ENCODE measurements at regions not wholly inside any gene's neighbourhood (a gene's known extent, or its start where the extent isn't known, plus 50 kb on each side); places are given as distances from the start of the nearest gene placed in this dataset.

- TF ChIP-seq ZNF174 (tag by site-specific recombination; IDR thresholded peaks at IDR 0.05) (no peak), REPIN1 (tag by site-specific recombination; IDR thresholded peaks at IDR 0.05; ENCODE audit: low read depth) (no peak), ZNF121 (tag by site-specific recombination; IDR thresholded peaks at IDR 0.05) (no peak), ZNF76 (tag by site-specific recombination; IDR thresholded peaks at IDR 0.05; ENCODE audit: borderline replicate concordance, low read depth) (no peak), ZNF768 (tag by site-specific recombination; IDR thresholded peaks at IDR 0.05) (no peak), ZNF19 (tag by site-specific recombination; IDR thresholded peaks at IDR 0.05; ENCODE audit: low read depth) (no peak), ZNF132 (tag by site-specific recombination; IDR thresholded peaks at IDR 0.05; ENCODE audit: borderline replicate concordance) (no peak), GLIS1 (tag by site-specific recombination; IDR thresholded peaks at IDR 0.05) (no peak), ZNF624 (tag by site-specific recombination; IDR thresholded peaks at IDR 0.05) (no peak), AEBP2 (tag by site-specific recombination; IDR thresholded peaks at IDR 0.05; ENCODE audit: borderline replicate concordance) (no peak)
- H3K27ac ChIP-seq (ENCODE audit: extremely low read depth, low read depth, low read length): no peak overlapping the region
- ChIA-PET POLR2A (no interaction called here), CTCF (interaction anchor here (0.6 to 1.1 kb wide), 2 partner anchors 12 to 101 kb away, joined by 3 to 5 read pairs; no protein-coding TSS in a partner anchor)
- no peaks in the 10 kb centered on the region for H3K9me3 ChIP-seq (ENCODE audit: control insufficient read depth, insufficient read depth, low read depth, low read length)
- no peaks in the 10 kb centered on the region for H3K4me1 ChIP-seq (ENCODE audit: control insufficient read depth, insufficient read depth, low read length)
- H3K4me3 ChIP-seq (ENCODE audit: low read depth, low read length): no peak overlapping the region
- H3K36me3 ChIP-seq (ENCODE audit: control insufficient read depth in 2 of 2, insufficient read depth in 1 of 2, low read length in 2 of 2): no peaks in the 10 kb centered on the region
These were observed 517.0 kb upstream of the SOX11 start for GRCh38 chr2:5175231-5175630.

- POLR2A ChIA-PET: no interaction called here
- Histone ChIP-seq H3K9me3 (ENCODE audit: control insufficient read depth, insufficient read depth, low read depth, low read length) (no peaks in the 10 kb centered on the region), H3K36me3 (ENCODE audit: control insufficient read depth in 2 of 2, insufficient read depth in 1 of 2, low read length in 2 of 2) (no peaks in the 10 kb centered on the region), H3K4me3 (ENCODE audit: low read depth, low read length) (no peak overlapping the region), H3K4me1 (ENCODE audit: control insufficient read depth, insufficient read depth, low read length) (no peaks in the 10 kb centered on the region), H3K27ac (ENCODE audit: extremely low read depth, low read depth, low read length) (no peak overlapping the region)
- CTCF ChIA-PET: no interaction called here
- TF ChIP-seq ZNF664 (tag by site-specific recombination; IDR thresholded peaks at IDR 0.05) (no peak), ZBTB17 (tag by site-specific recombination; IDR thresholded peaks at IDR 0.05) (no peak), ZNF169 (tag by site-specific recombination; IDR thresholded peaks at IDR 0.05) (no peak), SP2 (tag by site-specific recombination; IDR thresholded peaks at IDR 0.05) (no peak), ZBTB7A (tag by site-specific recombination; IDR thresholded peaks at IDR 0.05; ENCODE audit: low read depth) (no peak), ZNF292 (tag by site-specific recombination; IDR thresholded peaks at IDR 0.05; ENCODE audit: borderline replicate concordance, low read depth) (no peak), ZNF610 (tag by site-specific recombination; IDR thresholded peaks at IDR 0.05; ENCODE audit: borderline replicate concordance) (no peak), ZNF302 (tag by site-specific recombination; IDR thresholded peaks at IDR 0.05; ENCODE audit: low read depth) (no peak), ZNF529 (tag by site-specific recombination; IDR thresholded peaks at IDR 0.05; ENCODE audit: insufficient replicate concordance) (no peak)
These were observed 515.4 kb upstream of the SOX11 start for GRCh38 chr2:5176764-5177163.

GRCh38 chr2:5183031-5183430, 509.2 kb upstream of the SOX11 start:
- Histone ChIP-seq H3K4me3 (ENCODE audit: low read depth, low read length) (no peak overlapping the region), H3K4me1 (ENCODE audit: control insufficient read depth, insufficient read depth, low read length) (no peaks in the 10 kb centered on the region), H3K9me3 (ENCODE audit: control insufficient read depth, insufficient read depth, low read depth, low read length) (no peaks in the 10 kb centered on the region), H3K36me3 (ENCODE audit: control insufficient read depth in 2 of 2, insufficient read depth in 1 of 2, low read length in 2 of 2) (no peaks in the 10 kb centered on the region), H3K27ac (ENCODE audit: extremely low read depth, low read depth, low read length) (no peak overlapping the region)
- ChIA-PET CTCF (no interaction called here), POLR2A (no interaction called here)
- TF ChIP-seq ZNF549 (tag by site-specific recombination; IDR thresholded peaks at IDR 0.05) (no peak), ZNF112 (tag by site-specific recombination; IDR thresholded peaks at IDR 0.05) (no peak), ZNF518A (tag by site-specific recombination; conservative IDR thresholded peaks at IDR 0.05; ENCODE audit: low read depth) (no peak), ZSCAN4 (tag by site-specific recombination; IDR thresholded peaks at IDR 0.05) (no peak), ZNF121 (tag by site-specific recombination; IDR thresholded peaks at IDR 0.05) (no peak), EGR2 (tag by site-specific recombination; IDR thresholded peaks at IDR 0.05; ENCODE audit: low read depth) (no peak)
